H1 (cell line): ENCODE measurements at regions not wholly inside any gene's neighbourhood (a gene's known extent, or its start where the extent isn't known, plus 50 kb on each side); places are given as distances from the start of the nearest gene placed in this dataset.

Experiments used
- CTCF ChIA-PET: fragments of 300-600 bp; sonication (Branson Sonifier 250); formaldehyde crosslinking; loops from one replicate; lab custom pipeline; 2021; ENCODE audit not compliant: partially characterized antibody; lab: Charles Lee
- POLR2A ChIA-PET: fragments of 300-600 bp; sonication (Branson Sonifier 250); formaldehyde crosslinking; loops from one replicate; lab custom pipeline; 2021; ENCODE audit warnings: inconsistent platforms; ENCODE audit not compliant: partially characterized antibody; lab: Charles Lee
- DNase-seq, 2 experiments: peaks; one replicate each; pipeline versions ENCODE4 v3.0.0 to v3.0.0-alpha.2; 2010 to 2022; ENCODE audit warnings: low spot score in 2 of 2, low read depth in 1 of 2, mixed read lengths in 1 of 2
- FAIRE-seq: peaks from 2 replicates; lab custom pipeline; 2011; peaks lifted over from hg19 to GRCh38; lab: Jason Lieb, UNC
- H2AFZ ChIP-seq: 2 replicates; pipeline ENCODE4 v1.8.1; 2012; ENCODE audit warnings: low read length, inconsistent platforms
- H2AK5ac ChIP-seq: 2 replicates; pipeline ENCODE4 v1.6.1; 2013; ENCODE audit warnings: low read depth, low read length
- H2BK120ac ChIP-seq: replicated peaks from 2 replicates; pipeline ENCODE3; 2013; ENCODE audit warnings: low read depth, low read length, inconsistent platforms
- H2BK12ac ChIP-seq: 2 replicates; pipeline ENCODE4 v1.6.1; 2013; ENCODE audit warnings: low read depth, low read length
- H2BK15ac ChIP-seq: 2 replicates; pipeline ENCODE4 v1.6.1; 2013; ENCODE audit warnings: low read length
- H2BK20ac ChIP-seq: 2 replicates; pipeline ENCODE4 v1.6.1; 2013; ENCODE audit warnings: low read length
- H2BK5ac ChIP-seq: 2 replicates; pipeline ENCODE4 v1.6.1; 2013; ENCODE audit warnings: low read depth, low read length
- H3K14ac ChIP-seq: 2 replicates; pipeline ENCODE4 v1.6.1; 2013; ENCODE audit warnings: inconsistent platforms; ENCODE audit not compliant: insufficient read length
- H3K18ac ChIP-seq: 2 replicates; pipeline ENCODE4 v1.6.1; 2013; ENCODE audit warnings: low read length; ENCODE audit errors: extremely low read depth
- H3K23ac ChIP-seq: 2 replicates; pipeline ENCODE4 v1.6.1; 2013; ENCODE audit warnings: inconsistent platforms; ENCODE audit not compliant: insufficient read length
- H3K23me2 ChIP-seq: 2 replicates; pipeline ENCODE4 v1.6.1; 2013; ENCODE audit warnings: low read depth, low read length
- H3K27ac ChIP-seq: 2 replicates; pipeline ENCODE4 v1.6.1; 2011; ENCODE audit warnings: low read depth, low read length, inconsistent platforms
- H3K27me3 ChIP-seq, 4 experiments: replicated peaks in 1 of 4; 1 replicate in 1 of 4; 2 replicates in 3 of 4; pipeline versions ENCODE4 v1.6.1 to v1.8.1; 2011 to 2013; ENCODE audit warnings: low read length in 3 of 4, mild to moderate bottlenecking in 3 of 4, inconsistent platforms in 2 of 4, mixed read lengths in 2 of 4, moderate library complexity in 1 of 4; ENCODE audit not compliant: control insufficient read depth in 3 of 4, insufficient read depth in 3 of 4; ENCODE audit errors: extremely low read depth in 1 of 4
- H3K36me3 ChIP-seq, 4 experiments: 2 replicates each; pipeline versions ENCODE4 v1.6.1 to v1.8.1; 2011 to 2013; ENCODE audit warnings: mild to moderate bottlenecking in 4 of 4, low read length in 3 of 4, moderate library complexity in 2 of 4, control low read depth in 1 of 4, inconsistent platforms in 1 of 4; ENCODE audit not compliant: insufficient read depth in 4 of 4, control insufficient read depth in 2 of 4
- H3K4ac ChIP-seq: replicated peaks from 2 replicates; pipeline ENCODE3; 2013; ENCODE audit warnings: low read length, low read depth, mixed read lengths, inconsistent platforms; ENCODE audit not compliant: insufficient read length
- H3K4me1 ChIP-seq, 4 experiments: replicated peaks in 1 of 4; 1 replicate in 1 of 4; 2 replicates in 3 of 4; pipeline versions ENCODE4 v1.6.1 to v1.8.1; 2011 to 2013; ENCODE audit warnings: low read length in 3 of 4, inconsistent platforms in 2 of 4, mixed read lengths in 1 of 4; ENCODE audit not compliant: insufficient read depth in 4 of 4, control insufficient read depth in 3 of 4
- H3K4me2 ChIP-seq, 2 experiments: 2 replicates each; pipeline versions ENCODE4 v1.6.1 to v1.8.1; 2011 to 2013; ENCODE audit warnings: low read depth in 2 of 2, low read length in 2 of 2, control low read depth in 1 of 2, inconsistent platforms in 1 of 2, mild to moderate bottlenecking in 1 of 2; ENCODE audit not compliant: insufficient read depth in 1 of 2
- H3K4me3 ChIP-seq, 4 experiments: fragments of 200-600, 300-600 bp in 1 of 4; sonication (generic), shearing (Covaris generic), sonication (Bioruptor Twin) in 1 of 4; 2 replicates each; pipeline versions ENCODE4 v1.5.1 to v1.8.1; 2011 to 2016; ENCODE audit warnings: low read length in 4 of 4, low read depth in 3 of 4, control low read depth in 2 of 4, inconsistent platforms in 2 of 4, mild to moderate bottlenecking in 2 of 4, mixed read lengths in 1 of 4, moderate library complexity in 1 of 4; ENCODE audit not compliant: insufficient read depth in 2 of 4; ENCODE audit errors: extremely low read depth in 1 of 4
- H3K56ac ChIP-seq: replicated peaks from 2 replicates; pipeline ENCODE3; 2013; ENCODE audit warnings: low read depth, mild to moderate bottlenecking, mixed read lengths, low read length, inconsistent platforms; ENCODE audit not compliant: insufficient read length
- H3K79me1 ChIP-seq: 2 replicates; pipeline ENCODE4 v1.6.1; 2013; ENCODE audit warnings: low read depth, low read length, control low read depth
- H3K79me2 ChIP-seq, 2 experiments: 2 replicates each; pipeline versions ENCODE4 v1.6.1 to v1.8.1; 2012 to 2013; ENCODE audit warnings: low read length in 2 of 2, mild to moderate bottlenecking in 2 of 2, inconsistent platforms in 1 of 2; ENCODE audit not compliant: insufficient read depth in 2 of 2, control insufficient read depth in 1 of 2
- H3K9ac ChIP-seq, 4 experiments: replicated peaks in 1 of 4; 1 replicate in 1 of 4; 2 replicates in 3 of 4; pipeline versions ENCODE4 v1.6.1 to v1.8.1; 2011 to 2013; ENCODE audit warnings: low read depth in 3 of 4, low read length in 3 of 4, control low read depth in 2 of 4, mild to moderate bottlenecking in 2 of 4, moderate library complexity in 2 of 4, inconsistent platforms in 1 of 4; ENCODE audit errors: extremely low read depth in 1 of 4
- H3K9me3 ChIP-seq, 2 experiments: 2 replicates each; pipeline versions ENCODE4 v1.6.1 to v1.8.1; 2012 to 2013; ENCODE audit warnings: mild to moderate bottlenecking in 2 of 2, moderate library complexity in 2 of 2, control low read depth in 1 of 2, inconsistent platforms in 1 of 2, low read depth in 1 of 2, low read length in 1 of 2, mixed read lengths in 1 of 2; ENCODE audit not compliant: insufficient read depth in 2 of 2
- H4K20me1 ChIP-seq, 2 experiments: replicated peaks in 1 of 2; 2 replicates each; pipeline versions ENCODE3 to v1.8.1; 2011 to 2013; ENCODE audit warnings: inconsistent platforms in 2 of 2, low read length in 2 of 2, mild to moderate bottlenecking in 1 of 2; ENCODE audit not compliant: insufficient read depth in 2 of 2, control insufficient read depth in 1 of 2
- H4K5ac ChIP-seq: 2 replicates; pipeline ENCODE4 v1.6.1; 2013; ENCODE audit warnings: low read length, low read depth, mixed read lengths, inconsistent platforms; ENCODE audit not compliant: insufficient read length
- H4K8ac ChIP-seq: 2 replicates; pipeline ENCODE4 v1.8.0; 2013; ENCODE audit warnings: mild to moderate bottlenecking, moderate library complexity, low read length, inconsistent platforms; ENCODE audit not compliant: insufficient read depth; ENCODE audit errors: extremely low read depth
- H4K91ac ChIP-seq: replicated peaks from 2 replicates; pipeline ENCODE3; 2013; ENCODE audit warnings: low read length, mixed read lengths, inconsistent platforms; ENCODE audit not compliant: insufficient read length
- CBX5 ChIP-seq: fragments of 300-800, 300-1000 bp; sonication (generic); IDR thresholded peaks from 2 replicates; pipeline ENCODE4 v1.7.1; 2016; ENCODE audit warnings: antibody characterized with exemption, low read length, low read depth
- CBX8 ChIP-seq: fragments of 300-800, 300-1000 bp; sonication (generic); IDR thresholded peaks from 2 replicates; pipeline ENCODE4 v1.7.1; 2016; ENCODE audit warnings: low read depth, low read length, borderline replicate concordance
- CREB1 ChIP-seq: IDR thresholded peaks from 2 replicates; pipeline ENCODE4 v1.6.1; 2012; ENCODE audit warnings: inconsistent platforms
- FOSL1 ChIP-seq: IDR thresholded peaks from 2 replicates; pipeline ENCODE4 v1.6.1; 2011; ENCODE audit warnings: mild to moderate bottlenecking, low read depth, low read length, moderate library complexity; ENCODE audit not compliant: insufficient read depth
- GTF2F1 ChIP-seq: IDR thresholded peaks from 2 replicates; pipeline ENCODE4 v1.6.1; 2012; ENCODE audit warnings: low read depth, low read length, improper control_type of control experiment, borderline replicate concordance
- HDAC2 ChIP-seq, 2 experiments: fragments of 300-600 bp in 1 of 2; sonication (generic) in 1 of 2; IDR thresholded peaks; 2 replicates each; pipeline ENCODE4 v1.6.1; 2011 to 2012; ENCODE audit warnings: low read depth in 2 of 2, low read length in 2 of 2, mild to moderate bottlenecking in 2 of 2, moderate library complexity in 2 of 2, borderline replicate concordance in 1 of 2, inconsistent platforms in 1 of 2
- HDAC6 ChIP-seq: IDR thresholded peaks from one replicate; pipeline ENCODE4 v1.7.1; 2012; ENCODE audit warnings: low read depth, mild to moderate bottlenecking, inconsistent platforms, low read length, moderate library complexity
- JUN ChIP-seq: IDR thresholded peaks from 2 replicates; pipeline ENCODE4 v1.6.1; 2011; ENCODE audit warnings: low read depth, mild to moderate bottlenecking, improper control_type of control experiment, low read length
- PHF8 ChIP-seq: fragments of 200-600 bp; sonication (generic); conservative IDR thresholded peaks from 2 replicates; pipeline ENCODE4 v1.7.1; 2012; ENCODE audit warnings: low read depth, mild to moderate bottlenecking, inconsistent platforms, low read length, moderate library complexity
- POLR2AphosphoS5 ChIP-seq: IDR thresholded peaks from 2 replicates; pipeline ENCODE4 v1.6.1; 2011; ENCODE audit warnings: low read depth, low read length
- POU5F1 ChIP-seq: IDR thresholded peaks from 2 replicates; pipeline ENCODE4 v1.6.1; 2011; ENCODE audit warnings: low read depth, mild to moderate bottlenecking, low read length, moderate library complexity
- SAP30 ChIP-seq: fragments of 300-600 bp; sonication (generic); IDR thresholded peaks from 2 replicates; pipeline ENCODE4 v1.7.1; 2012; ENCODE audit warnings: low read length, moderate library complexity, mild to moderate bottlenecking, inconsistent platforms; ENCODE audit not compliant: insufficient read depth, insufficient replicate concordance
- SIX5 ChIP-seq: IDR thresholded peaks from 2 replicates; pipeline ENCODE4 v1.6.1; 2011; ENCODE audit warnings: mild to moderate bottlenecking, low read depth, low read length
- SP2 ChIP-seq: IDR thresholded peaks from 2 replicates; pipeline ENCODE4 v1.6.1; 2012; ENCODE audit warnings: mild to moderate bottlenecking, low read length, inconsistent platforms
- TCF12 ChIP-seq: IDR thresholded peaks from 2 replicates; pipeline ENCODE4 v1.6.1; 2011; ENCODE audit warnings: low read depth, mild to moderate bottlenecking, low read length
- YY1 ChIP-seq: IDR thresholded peaks from 2 replicates; pipeline ENCODE4 v1.6.1; 2011; ENCODE audit warnings: low read depth, mild to moderate bottlenecking, low read length
- WGBS, 2 experiments: shearing (Covaris generic) in 1 of 2; methylation state at CpG; one replicate each; pipeline versions ENCODE4 v1.1.6 to v1.1.7; 2013 to 2015; ENCODE audit warnings: low lambda C conversion rate in 2 of 2, mixed read lengths in 2 of 2, inconsistent platforms in 1 of 2, low coverage in 1 of 2, missing lambda C conversion rate in 1 of 2; ENCODE audit not compliant: insufficient replicate concordance in 2 of 2, insufficient coverage in 1 of 2, insufficient read length in 1 of 2; ENCODE audit errors: extremely low coverage in 1 of 2, missing lambda C conversion rate in 1 of 2; 5-methylcytosine and 5-hydroxymethylcytosine counted together

DNA sequence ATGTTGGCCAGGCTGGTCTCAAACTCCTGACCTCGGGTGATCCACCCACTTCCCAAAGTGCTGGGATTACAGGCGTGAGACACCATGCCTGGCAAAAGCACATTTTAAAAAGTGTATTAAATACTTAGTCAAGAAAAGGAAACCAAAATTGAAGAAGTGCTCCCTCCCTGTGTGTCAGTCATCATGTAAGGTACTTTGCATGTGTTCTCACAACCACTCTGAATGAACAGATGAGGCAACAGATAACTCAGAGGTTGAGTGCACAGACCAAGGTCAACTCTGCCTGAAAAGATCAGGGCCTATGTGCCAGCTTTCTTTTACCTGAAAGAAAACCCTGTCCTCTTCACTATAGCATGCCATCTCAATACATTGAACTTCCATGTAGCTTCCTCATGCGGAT lies 289.7 kb downstream of the MRPS30 start:
- Histone ChIP-seq H3K56ac (no peak overlapping the region), H2BK5ac (no peak overlapping the region), H3K27ac (no peak overlapping the region), H2AFZ (no peak overlapping the region), H2AK5ac (no peak overlapping the region), H3K4me3 (no peak overlapping the region), H3K36me3 (no peaks in the 10 kb centered on the region), H3K14ac (no peak overlapping the region), H3K79me1 (no peaks in the 10 kb centered on the region), H3K27me3 (no peaks in the 10 kb centered on the region), H3K23me2 (no peaks in the 10 kb centered on the region), H4K5ac (no peak overlapping the region), H3K9ac (no peak overlapping the region), H2BK12ac (no peak overlapping the region), H4K8ac (no peak overlapping the region), H3K79me2 (no peaks in the 10 kb centered on the region), H2BK120ac (peak overlapping the region; percentile 86), H3K23ac (no peak overlapping the region), H4K91ac (no peak overlapping the region), H2BK15ac (no peak overlapping the region), H3K9me3 (peaks cover 0 to 6% of the 10 kb centered on the region in 2 experiments; a peak in 1 of 4 replicates), H3K4ac (no peak overlapping the region), H3K4me1 (no peaks in the 10 kb centered on the region), H3K4me2 (no peak overlapping the region), H4K20me1 (no peaks in the 10 kb centered on the region), H3K18ac (no peak overlapping the region), H2BK20ac (no peak overlapping the region)
- POLR2A ChIA-PET: no interaction called here
- CTCF ChIA-PET: interaction anchor here (1.0 kb wide), 1 partner anchor 12 kb away, joined by 3 read pairs; no protein-coding TSS in a partner anchor
- DNase-seq (no peak), FAIRE-seq (no peak)
- WGBS, 2 experiments: 90% methylated on average over 3 of the region's 3 CpGs; no CpG with 5 or more reads in 1 of the 2 experiments
- TF ChIP-seq POU5F1 (no peak), SAP30 (no peak), SP2 (no peak), YY1 (no peak), GTF2F1 (no peak), SIX5 (no peak), CBX5 (no peak), JUN (no peak), CBX8 (no peak), HDAC2 (IDR thresholded peaks at IDR 0.05; ENCODE audit: borderline replicate concordance in 1 of 2, low read depth in 2 of 2, low read length in 2 of 2) (no peak), HDAC6 (no peak), TCF12 (no peak), PHF8 (no peak), FOSL1 (no peak), CREB1 (no peak), POLR2AphosphoS5 (no peak)
